Fibroblast of lung (primary cell): ENCODE measurements at regions not wholly inside any gene's neighbourhood (a gene's known extent, or its start where the extent isn't known, plus 50 kb on each side); places are given as distances from the start of the nearest gene placed in this dataset.

Experiments
- DNase-seq, 2 donors: peaks; one replicate each; pipeline versions ENCODE4 v3.0.0 to v3.0.0-alpha.2; 2010; ENCODE audit warnings: low read depth in 2 of 2
- H2AFZ ChIP-seq: 2 replicates; pipeline ENCODE4 v1.5.1; 2012; ENCODE audit warnings: low read length, control low read depth, inconsistent platforms
- H3K27ac ChIP-seq: 2 replicates; pipeline ENCODE4 v1.5.1; 2011; ENCODE audit warnings: low read length, control low read depth; ENCODE audit not compliant: insufficient read depth
- H3K27me3 ChIP-seq: 2 replicates; pipeline ENCODE4 v1.5.1; 2011; ENCODE audit warnings: mild to moderate bottlenecking, low read length; ENCODE audit not compliant: control insufficient read depth, insufficient read depth
- H3K36me3 ChIP-seq: 2 replicates; pipeline ENCODE4 v1.5.1; 2011; ENCODE audit warnings: low read length; ENCODE audit not compliant: control insufficient read depth, insufficient read depth
- H3K4me1 ChIP-seq: 2 replicates; pipeline ENCODE4 v1.5.1; 2011; ENCODE audit warnings: low read length; ENCODE audit not compliant: control insufficient read depth, insufficient read depth; ENCODE audit errors: extremely low read depth
- H3K4me2 ChIP-seq: 2 replicates; pipeline ENCODE4 v1.5.1; 2011; ENCODE audit warnings: low read length, control low read depth; ENCODE audit not compliant: insufficient read depth; ENCODE audit errors: extremely low read depth
- H3K4me3 ChIP-seq, 4 experiments: fragments of 200-600 bp in 1 of 4; sonication (generic) in 1 of 4; replicated peaks in 1 of 4; 2 replicates each; pipeline ENCODE4 v1.5.1; 2011 to 2016; ENCODE audit warnings: low read length in 4 of 4, low read depth in 3 of 4, mild to moderate bottlenecking in 3 of 4, control low read depth in 2 of 4, inconsistent platforms in 1 of 4, mixed read lengths in 1 of 4; ENCODE audit not compliant: insufficient read depth in 1 of 4; ENCODE audit errors: control extremely low read depth in 1 of 4
- H3K79me2 ChIP-seq: 2 replicates; pipeline ENCODE4 v1.5.1; 2012; ENCODE audit warnings: mild to moderate bottlenecking, low read length, inconsistent platforms; ENCODE audit not compliant: control insufficient read depth, insufficient read depth
- H3K9ac ChIP-seq: 2 replicates; pipeline ENCODE4 v1.5.1; 2011; ENCODE audit warnings: mild to moderate bottlenecking, low read length, control low read depth; ENCODE audit not compliant: insufficient read depth
- H3K9me3 ChIP-seq: 2 replicates; pipeline ENCODE4 v1.5.1; 2012; ENCODE audit warnings: low read depth, low read length; ENCODE audit not compliant: control insufficient read depth, insufficient read depth
- H4K20me1 ChIP-seq: 2 replicates; pipeline ENCODE4 v1.5.1; 2011; ENCODE audit warnings: low read length; ENCODE audit not compliant: control insufficient read depth, insufficient read depth; ENCODE audit errors: extremely low read depth
- EZH2 ChIP-seq: IDR thresholded peaks from 2 replicates; pipeline ENCODE4 v1.5.1; 2012; ENCODE audit warnings: low read length, control low read depth, mild to moderate bottlenecking; ENCODE audit errors: missing control alignments
- TF ChIP-seq, protein P1 (sequence below), 2 donors: IDR thresholded peaks in 1 of 2; conservative IDR thresholded peaks in 1 of 2; 1 replicate in 1 of 2; 2 replicates in 1 of 2; pipeline ENCODE4 v1.5.1; 2011 to 2012; ENCODE audit warnings: low read length in 2 of 2, control low read depth in 1 of 2, inconsistent platforms in 1 of 2, low read depth in 1 of 2, mild to moderate bottlenecking in 1 of 2

DNA sequence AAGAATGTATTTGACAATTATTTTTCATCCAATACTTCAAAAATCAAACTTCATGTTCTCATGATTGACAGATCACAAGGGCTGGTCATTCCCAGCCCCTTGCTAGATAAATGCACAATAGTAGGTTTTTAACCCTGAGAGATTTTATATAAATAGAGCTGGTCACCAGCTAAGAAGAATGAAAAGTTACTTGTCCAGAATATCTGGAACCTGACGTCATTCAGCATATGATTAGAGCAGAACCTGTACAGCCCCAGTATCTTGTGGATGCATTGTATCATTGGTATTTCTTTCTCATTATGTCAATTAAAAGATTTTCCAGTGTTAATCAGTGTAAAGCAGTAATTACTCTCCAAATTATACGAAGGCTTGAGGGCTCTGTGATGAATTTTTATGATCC is 202.8 kb upstream of the RND3 start:
- H3K4me1 ChIP-seq = peaks cover 2% of the 10 kb centered on the region
- no peak overlapping the region for H3K27ac ChIP-seq
- H2AFZ ChIP-seq = no peak overlapping the region
- no peak overlapping the region for H3K4me3 ChIP-seq
- no peak overlapping the region for H3K9ac ChIP-seq
- TF ChIP-seq, protein P1, sequence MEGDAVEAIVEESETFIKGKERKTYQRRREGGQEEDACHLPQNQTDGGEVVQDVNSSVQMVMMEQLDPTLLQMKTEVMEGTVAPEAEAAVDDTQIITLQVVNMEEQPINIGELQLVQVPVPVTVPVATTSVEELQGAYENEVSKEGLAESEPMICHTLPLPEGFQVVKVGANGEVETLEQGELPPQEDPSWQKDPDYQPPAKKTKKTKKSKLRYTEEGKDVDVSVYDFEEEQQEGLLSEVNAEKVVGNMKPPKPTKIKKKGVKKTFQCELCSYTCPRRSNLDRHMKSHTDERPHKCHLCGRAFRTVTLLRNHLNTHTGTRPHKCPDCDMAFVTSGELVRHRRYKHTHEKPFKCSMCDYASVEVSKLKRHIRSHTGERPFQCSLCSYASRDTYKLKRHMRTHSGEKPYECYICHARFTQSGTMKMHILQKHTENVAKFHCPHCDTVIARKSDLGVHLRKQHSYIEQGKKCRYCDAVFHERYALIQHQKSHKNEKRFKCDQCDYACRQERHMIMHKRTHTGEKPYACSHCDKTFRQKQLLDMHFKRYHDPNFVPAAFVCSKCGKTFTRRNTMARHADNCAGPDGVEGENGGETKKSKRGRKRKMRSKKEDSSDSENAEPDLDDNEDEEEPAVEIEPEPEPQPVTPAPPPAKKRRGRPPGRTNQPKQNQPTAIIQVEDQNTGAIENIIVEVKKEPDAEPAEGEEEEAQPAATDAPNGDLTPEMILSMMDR (conservative IDR thresholded peaks at IDR 0.05 in 1 of 2, IDR thresholded peaks at IDR 0.05 in 1 of 2; ENCODE audit: low read depth in 1 of 2, low read length in 2 of 2) = no peak
- no peak for TF ChIP-seq EZH2
- H3K79me2 ChIP-seq = no peaks in the 10 kb centered on the region
- no peaks in the 10 kb centered on the region for H3K9me3 ChIP-seq
- H3K36me3 ChIP-seq = no peaks in the 10 kb centered on the region
- H3K27me3 ChIP-seq = no peaks in the 10 kb centered on the region
- no peak overlapping the region for H3K4me2 ChIP-seq
- DNase-seq = peak in 1 of 2 donors; percentile 20
- no peaks in the 10 kb centered on the region for H4K20me1 ChIP-seq

- TF ChIP-seq, protein P1 (conservative IDR thresholded peaks at IDR 0.05 in 1 of 2, IDR thresholded peaks at IDR 0.05 in 1 of 2; ENCODE audit: low read depth in 1 of 2, low read length in 2 of 2) = no peak
- no peak for TF ChIP-seq EZH2
- H2AFZ ChIP-seq = no peak overlapping the region
- H3K4me1 ChIP-seq = peaks cover 2% of the 10 kb centered on the region
- no peaks in the 10 kb centered on the region for H4K20me1 ChIP-seq
- H3K4me2 ChIP-seq = no peak overlapping the region
- DNase-seq = no peak
- H3K9ac ChIP-seq = no peak overlapping the region
- H3K27ac ChIP-seq = no peak overlapping the region
- H3K36me3 ChIP-seq = no peaks in the 10 kb centered on the region
- H3K79me2 ChIP-seq = no peaks in the 10 kb centered on the region
- H3K4me3 ChIP-seq = no peak overlapping the region
- no peaks in the 10 kb centered on the region for H3K9me3 ChIP-seq
- no peaks in the 10 kb centered on the region for H3K27me3 ChIP-seq
Measured at GRCh38 chr2:150689590-150689989, 202.1 kb upstream of the RND3 start.

- no peak overlapping the region for H3K27ac ChIP-seq
- no peak overlapping the region for H2AFZ ChIP-seq
Measured at GRCh38 chr2:150688016-150688415, 200.5 kb upstream of the RND3 start.

More at GRCh38 chr2:150688016-150688415, 200.5 kb upstream of the RND3 start:
- H3K36me3 ChIP-seq = no peaks in the 10 kb centered on the region
- no peaks in the 10 kb centered on the region for H3K79me2 ChIP-seq
- H3K4me2 ChIP-seq = no peak overlapping the region
- peaks cover 2% of the 10 kb centered on the region for H3K4me1 ChIP-seq
- no peak overlapping the region for H3K4me3 ChIP-seq
- TF ChIP-seq, protein P1 (conservative IDR thresholded peaks at IDR 0.05 in 1 of 2, IDR thresholded peaks at IDR 0.05 in 1 of 2; ENCODE audit: low read depth in 1 of 2, low read length in 2 of 2) = no peak
- no peak for TF ChIP-seq EZH2
- H4K20me1 ChIP-seq = no peaks in the 10 kb centered on the region
- no peak for DNase-seq
- H3K27me3 ChIP-seq = no peaks in the 10 kb centered on the region
- H3K9ac ChIP-seq = no peak overlapping the region
- no peaks in the 10 kb centered on the region for H3K9me3 ChIP-seq
